ENCODE measurements at regions not wholly inside any gene's neighbourhood (a gene's known extent, or its start where the extent isn't known, plus 50 kb on each side); places are given as distances from the start of the nearest gene placed in this dataset.

DNA sequence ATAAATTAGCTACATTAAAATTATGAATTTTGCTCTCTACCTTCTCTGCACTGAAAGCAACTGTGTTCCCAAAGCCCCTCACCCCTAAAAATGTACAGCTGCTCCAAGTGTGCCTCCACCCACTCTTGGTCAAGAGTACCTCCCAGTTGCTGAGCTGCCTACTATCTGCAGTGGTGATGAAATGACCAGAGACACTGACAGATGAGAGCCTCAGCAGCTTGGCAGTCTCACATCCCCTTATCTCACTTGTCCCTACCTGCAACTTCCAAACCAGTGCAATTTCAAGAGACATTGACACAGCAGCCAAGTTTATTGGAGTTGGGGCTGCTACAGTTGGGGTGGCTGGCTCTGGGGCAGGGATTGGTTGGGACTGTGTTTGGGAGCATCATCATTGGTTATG is 52.2 kb upstream of the COL6A5 start:
- no peak for TF ChIP-seq CTCF (IDR thresholded peaks at IDR 0.05)
- no peak for TF ChIP-seq POLR2A (IDR thresholded peaks at IDR 0.05)
